ENCODE measurements at regions not wholly inside any gene's neighbourhood (a gene's known extent, or its start where the extent isn't known, plus 50 kb on each side); places are given as distances from the start of the nearest gene placed in this dataset.

GRCh38 chr15:38692789-38693062 is 128.1 kb upstream of the RASGRP1 start:
- DNase-seq (ENCODE audit: low read depth in 4 of 4, low spot score in 1 of 4) = no peak

GRCh38 chr15:38695249-38696108 is 130.9 kb upstream of the RASGRP1 start:
- DNase-seq (ENCODE audit: low read depth in 4 of 4, low spot score in 1 of 4) = no peak

DNA sequence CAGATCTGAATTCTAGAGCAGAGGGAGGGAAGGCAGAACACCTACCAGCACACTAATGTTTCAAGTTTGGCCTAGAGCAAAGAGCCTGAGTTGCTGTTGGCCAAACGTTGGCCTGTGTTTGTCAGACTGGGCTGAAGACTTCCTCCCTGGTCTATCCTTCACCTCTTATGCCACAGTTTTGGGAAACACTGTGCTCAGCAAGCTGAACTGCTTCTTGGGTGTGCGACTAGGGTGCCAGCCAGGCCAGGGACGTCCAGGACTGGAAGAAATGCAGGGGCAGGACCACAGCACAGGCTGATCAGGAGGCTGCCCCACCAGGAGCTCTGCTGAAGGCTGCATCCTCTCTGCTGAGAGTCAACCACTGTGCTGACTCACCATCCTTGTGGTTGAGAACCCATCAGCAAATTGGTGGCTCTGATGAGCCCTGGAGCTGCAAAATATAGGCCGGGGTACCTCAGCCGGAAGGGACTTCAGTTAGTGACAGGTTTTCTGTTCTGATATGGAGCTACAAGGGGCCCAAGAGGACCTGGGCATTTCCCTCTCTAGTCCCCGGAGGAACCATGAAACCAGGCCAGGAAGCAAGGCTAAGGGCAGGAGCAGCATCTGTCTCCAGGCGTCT is 131.6 kb upstream of the RASGRP1 start:
- DNase-seq (ENCODE audit: low read depth in 4 of 4, low spot score in 1 of 4) = peak in 2 of 4 experiments; percentile 48 to 57

GRCh38 chr15:38696790-38697495 is 132.3 kb upstream of the RASGRP1 start:
- no peak for DNase-seq (ENCODE audit: low read depth in 4 of 4, low spot score in 1 of 4)

GRCh38 chr15:38698254-38698653 is 133.6 kb upstream of the RASGRP1 start:
- DNase-seq (ENCODE audit: low read depth in 4 of 4, low spot score in 1 of 4) = no peak

DNA sequence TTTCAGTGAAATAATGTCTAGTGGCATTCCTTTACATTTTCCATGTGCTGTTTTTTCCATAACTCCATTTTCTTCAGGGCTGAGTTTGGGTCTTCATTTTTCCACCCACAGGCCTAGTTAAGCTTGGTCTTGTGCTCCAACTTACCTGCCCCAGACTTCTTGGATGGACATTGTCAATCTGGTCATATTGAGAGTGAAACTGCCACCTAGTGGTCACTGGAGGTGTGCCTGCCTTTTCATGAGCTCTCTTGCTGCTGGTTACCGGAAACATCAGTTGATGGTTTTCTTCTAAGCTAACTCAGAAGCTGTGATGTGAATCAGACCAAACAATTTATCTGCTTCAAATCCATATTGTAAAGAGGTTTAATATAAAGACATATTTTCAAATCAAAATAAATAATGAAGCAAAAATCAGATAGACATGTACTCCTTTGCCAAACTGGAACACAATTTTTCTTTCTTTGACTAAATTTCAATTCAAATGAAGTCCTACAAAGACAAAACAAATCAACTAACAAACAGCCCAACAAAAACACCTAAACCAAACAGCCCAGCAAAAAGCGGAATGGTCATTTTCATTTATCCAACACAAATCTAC is 135.1 kb upstream of the RASGRP1 start:
- peak in 2 of 4 experiments; percentile 32 to 53 for DNase-seq (ENCODE audit: low read depth in 4 of 4, low spot score in 1 of 4)

DNA sequence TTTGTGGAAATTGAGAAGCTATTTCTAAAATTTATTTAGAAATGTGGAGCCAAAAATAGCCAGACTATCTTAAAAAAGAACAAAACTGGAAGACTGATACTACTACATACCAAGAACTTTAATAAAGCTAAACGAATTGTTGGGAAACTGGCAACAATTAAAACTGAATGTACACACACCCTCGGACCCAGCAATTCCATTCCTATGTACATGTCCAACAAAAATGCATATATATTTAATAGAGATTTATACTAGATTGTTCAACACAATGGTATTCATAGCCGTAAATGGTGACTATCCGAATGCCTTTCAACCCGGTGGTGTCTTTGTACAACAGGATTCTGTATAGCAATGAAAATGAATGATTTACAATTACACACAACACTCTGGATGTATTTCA is 136.5 kb upstream of the RASGRP1 start:
- no peak for DNase-seq (ENCODE audit: low read depth in 4 of 4, low spot score in 1 of 4)

GRCh38 chr15:38702178-38702912 is 137.7 kb upstream of the RASGRP1 start:
- DNase-seq (ENCODE audit: low read depth in 4 of 4, low spot score in 1 of 4) = no peak

GRCh38 chr15:38705436-38706219 is 141.0 kb upstream of the RASGRP1 start:
- no peak for DNase-seq (ENCODE audit: low read depth in 4 of 4, low spot score in 1 of 4)

DNA sequence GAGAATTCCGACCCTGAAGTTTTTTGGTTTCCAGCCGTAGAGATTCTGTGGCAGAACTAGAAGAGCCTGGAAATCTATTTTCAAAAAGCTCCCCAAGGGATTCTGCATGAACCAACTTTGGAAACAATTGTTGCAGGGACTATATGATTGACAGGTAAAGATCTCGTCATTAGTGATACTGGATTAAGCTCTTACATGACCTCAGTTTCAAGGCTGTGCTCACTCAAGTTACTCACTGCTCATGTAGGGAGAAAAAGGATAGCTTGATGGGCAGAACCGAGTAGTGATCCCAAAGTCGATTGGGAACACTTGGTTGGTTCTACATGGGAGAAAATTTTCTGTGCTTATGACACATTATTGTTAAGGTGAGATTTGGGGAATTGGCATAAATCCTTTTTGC is 142.3 kb upstream of the RASGRP1 start:
- no peak for DNase-seq (ENCODE audit: low read depth in 4 of 4, low spot score in 1 of 4)

GRCh38 chr15:38707802-38708671 is 143.4 kb upstream of the RASGRP1 start:
- DNase-seq (ENCODE audit: low read depth in 4 of 4, low spot score in 1 of 4) = no peak

GRCh38 chr15:38708672-38709180 is 144.1 kb upstream of the RASGRP1 start:
- DNase-seq (ENCODE audit: low read depth in 4 of 4, low spot score in 1 of 4) = no peak

- no peak for DNase-seq (ENCODE audit: low read depth in 4 of 4, low spot score in 1 of 4)
Observed at GRCh38 chr15:38709196-38709595, 144.6 kb upstream of the RASGRP1 start.

DNA sequence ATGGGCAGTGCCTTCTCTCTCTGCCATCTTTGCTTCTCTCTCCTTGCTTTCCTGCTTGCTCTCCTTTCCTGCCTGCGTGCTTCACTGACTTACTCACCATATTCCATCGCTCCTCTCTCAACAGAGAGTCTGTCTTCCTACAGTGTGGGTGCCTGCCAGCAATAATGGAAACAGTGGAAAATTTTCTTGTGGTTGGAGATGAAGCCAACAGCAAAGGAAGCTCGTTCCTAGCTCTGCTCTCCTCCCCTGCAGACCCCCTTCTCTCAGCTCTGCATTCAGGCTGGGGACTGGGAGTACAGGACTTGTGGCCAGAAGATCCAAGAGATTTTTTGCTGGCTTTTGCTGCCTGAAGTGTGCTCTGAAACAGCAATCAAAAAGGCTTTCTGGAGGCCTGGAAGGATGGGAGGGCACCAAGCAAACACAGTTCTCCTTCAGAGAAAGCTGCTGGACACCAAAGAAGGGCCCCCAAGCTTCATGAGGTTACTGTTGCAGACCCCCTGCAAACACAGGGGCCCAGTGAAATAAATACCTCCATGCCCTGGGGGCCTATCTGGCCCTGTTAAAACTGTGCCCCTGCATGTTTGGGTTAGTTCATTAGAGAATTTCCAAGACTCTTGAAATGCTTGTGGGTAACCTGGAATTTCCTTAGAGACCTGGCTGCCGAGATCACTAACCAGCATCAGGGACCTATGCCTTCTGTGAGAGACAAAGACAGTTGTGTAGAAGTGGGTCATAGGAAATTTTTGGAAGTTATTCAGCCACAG is 149.9 kb upstream of the RASGRP1 start:
- DNase-seq (ENCODE audit: low read depth in 4 of 4, low spot score in 1 of 4) = no peak

GRCh38 chr15:38720893-38721567 is 156.4 kb upstream of the RASGRP1 start:
- DNase-seq (ENCODE audit: low read depth in 4 of 4, low spot score in 1 of 4) = no peak

DNA sequence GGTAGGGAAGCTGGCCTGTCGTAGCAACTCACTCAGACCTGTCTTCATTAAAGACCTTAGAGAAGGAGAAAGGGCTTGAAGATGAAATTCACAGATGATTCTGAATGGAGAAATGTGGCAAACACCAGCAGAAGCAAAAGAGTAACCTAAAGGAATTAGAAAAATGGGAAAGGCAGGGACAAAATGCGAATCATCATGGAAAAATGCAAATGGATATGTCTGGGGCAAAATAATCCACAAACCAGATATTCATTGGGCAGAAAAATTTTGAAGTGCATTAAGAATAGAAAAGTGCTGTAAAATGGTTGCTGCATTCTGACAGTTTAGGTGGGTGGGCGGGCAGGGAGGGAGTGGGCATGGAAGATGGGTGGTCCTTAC is 156.9 kb upstream of the RASGRP1 start:
- no peak for DNase-seq (ENCODE audit: low read depth in 4 of 4, low spot score in 1 of 4)

DNA sequence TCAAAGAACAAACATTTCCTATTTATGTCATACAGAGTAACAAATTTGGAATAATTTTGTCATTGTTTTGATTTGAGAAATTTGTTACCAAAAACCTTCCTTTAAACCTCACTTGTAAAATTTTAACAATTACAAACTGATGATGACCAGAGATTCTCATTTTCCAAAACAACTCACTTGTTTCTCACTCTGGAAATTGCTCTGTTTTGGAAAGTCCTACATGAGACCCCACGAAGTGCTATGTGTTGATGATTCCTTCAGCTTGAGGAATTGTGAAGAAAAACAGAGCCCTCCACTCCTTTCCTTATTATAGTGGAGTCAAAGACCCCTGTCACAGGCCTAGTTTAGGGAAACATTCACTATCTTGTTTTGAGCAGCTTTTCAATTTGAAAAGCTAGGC is 157.6 kb upstream of the RASGRP1 start:
- DNase-seq (ENCODE audit: low read depth in 4 of 4, low spot score in 1 of 4) = no peak

- DNase-seq (ENCODE audit: low read depth in 4 of 4, low spot score in 1 of 4) = no peak
Observed at GRCh38 chr15:38724827-38725226, 160.2 kb upstream of the RASGRP1 start.

All from stimulated activated CD4-positive, alpha-beta T cell treated with anti-CD3 and anti-CD28 coated beads, Interleukin-1b, Interleukin-23, amount 100 ng/mL, for 24 hours (primary cell).